ENCODE measurements at regions not wholly inside any gene's neighbourhood (a gene's known extent, or its start where the extent isn't known, plus 50 kb on each side); places are given as distances from the start of the nearest gene placed in this dataset.
A peak's percentile ranks its signal among the peaks of the same experiment; 100 is the strongest.

DNA sequence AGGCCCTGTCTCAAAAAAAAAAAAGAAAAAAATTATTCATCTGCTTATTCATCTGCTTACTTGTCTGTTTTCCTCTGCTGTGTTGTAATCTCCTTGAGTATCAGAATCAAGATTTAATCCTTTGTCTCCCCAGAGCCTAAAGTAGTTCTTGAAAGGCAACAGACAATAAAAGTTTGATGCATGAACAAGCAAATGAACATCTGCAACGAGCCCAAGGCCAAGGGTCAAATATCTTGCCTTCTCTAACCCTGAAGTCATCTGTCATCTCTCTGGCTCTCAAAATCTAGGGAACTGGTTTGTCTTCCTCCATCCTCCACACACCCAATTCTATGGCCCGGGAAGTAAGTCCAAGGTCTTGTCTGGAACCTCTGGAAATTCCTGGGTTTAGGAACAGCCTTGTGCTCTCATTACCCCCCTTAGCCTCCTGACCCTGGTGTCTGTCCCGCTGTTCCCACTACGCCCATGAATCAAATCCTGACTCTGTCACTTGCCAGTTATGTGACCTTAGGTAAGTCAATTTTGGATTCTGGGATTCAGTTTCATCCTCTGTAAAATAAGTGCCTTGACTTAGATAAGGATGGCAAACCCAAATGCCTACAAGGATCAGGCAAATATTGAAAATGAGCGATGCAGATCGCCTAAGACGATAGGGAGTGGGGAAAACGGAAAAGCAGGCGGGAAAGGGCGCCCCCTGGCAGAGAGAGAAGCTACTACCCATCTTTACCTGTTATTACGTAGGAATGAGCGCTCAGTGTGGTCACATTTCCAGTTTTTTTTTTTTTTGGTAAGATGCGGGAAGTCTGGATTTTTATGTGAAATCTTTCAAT, 102.7 kb upstream of the DHX15 start:
- no peaks in the 10 kb centered on the region for H3K9me2 ChIP-seq (replicated peaks; ENCODE audit: insufficient read depth)
- H3K4me3 ChIP-seq, result no peak overlapping the region
- no peaks in the 10 kb centered on the region for H3K36me3 ChIP-seq (replicated peaks; ENCODE audit: insufficient read depth, low read depth)
- WGBS (ENCODE audit: low lambda C conversion rate, missing lambda C conversion rate), result 42% methylated on average over 13 of the region's 13 CpGs
- no peak overlapping the region for H3K4me2 ChIP-seq
- H3K27me3 ChIP-seq, result no peaks in the 10 kb centered on the region
- DNase-seq (ENCODE audit: low spot score), result peak; percentile 42
- no peaks in the 10 kb centered on the region for H3K9me3 ChIP-seq (ENCODE audit: low read depth)
- no peaks in the 10 kb centered on the region for H3K79me2 ChIP-seq
- H4K20me1 ChIP-seq (ENCODE audit: insufficient read depth, poor library complexity, severe bottlenecking), result no peaks in the 10 kb centered on the region
- no peak overlapping the region for H3K27ac ChIP-seq
- no peak overlapping the region for H2AFZ ChIP-seq
- TF ChIP-seq EZH2phosphoT487 (IDR thresholded peaks at IDR 0.05; ENCODE audit: low read depth, severe bottlenecking, unreplicated experiment), result no peak
- no peak for TF ChIP-seq EZH2 (IDR thresholded peaks at IDR 0.05; ENCODE audit: borderline replicate concordance)
- TF ChIP-seq, protein P1, sequence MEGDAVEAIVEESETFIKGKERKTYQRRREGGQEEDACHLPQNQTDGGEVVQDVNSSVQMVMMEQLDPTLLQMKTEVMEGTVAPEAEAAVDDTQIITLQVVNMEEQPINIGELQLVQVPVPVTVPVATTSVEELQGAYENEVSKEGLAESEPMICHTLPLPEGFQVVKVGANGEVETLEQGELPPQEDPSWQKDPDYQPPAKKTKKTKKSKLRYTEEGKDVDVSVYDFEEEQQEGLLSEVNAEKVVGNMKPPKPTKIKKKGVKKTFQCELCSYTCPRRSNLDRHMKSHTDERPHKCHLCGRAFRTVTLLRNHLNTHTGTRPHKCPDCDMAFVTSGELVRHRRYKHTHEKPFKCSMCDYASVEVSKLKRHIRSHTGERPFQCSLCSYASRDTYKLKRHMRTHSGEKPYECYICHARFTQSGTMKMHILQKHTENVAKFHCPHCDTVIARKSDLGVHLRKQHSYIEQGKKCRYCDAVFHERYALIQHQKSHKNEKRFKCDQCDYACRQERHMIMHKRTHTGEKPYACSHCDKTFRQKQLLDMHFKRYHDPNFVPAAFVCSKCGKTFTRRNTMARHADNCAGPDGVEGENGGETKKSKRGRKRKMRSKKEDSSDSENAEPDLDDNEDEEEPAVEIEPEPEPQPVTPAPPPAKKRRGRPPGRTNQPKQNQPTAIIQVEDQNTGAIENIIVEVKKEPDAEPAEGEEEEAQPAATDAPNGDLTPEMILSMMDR (IDR thresholded peaks at IDR 0.05; ENCODE audit: poor library complexity), result peak; percentile 57
- H3K4me1 ChIP-seq (ENCODE audit: insufficient read depth), result no peaks in the 10 kb centered on the region

DNA sequence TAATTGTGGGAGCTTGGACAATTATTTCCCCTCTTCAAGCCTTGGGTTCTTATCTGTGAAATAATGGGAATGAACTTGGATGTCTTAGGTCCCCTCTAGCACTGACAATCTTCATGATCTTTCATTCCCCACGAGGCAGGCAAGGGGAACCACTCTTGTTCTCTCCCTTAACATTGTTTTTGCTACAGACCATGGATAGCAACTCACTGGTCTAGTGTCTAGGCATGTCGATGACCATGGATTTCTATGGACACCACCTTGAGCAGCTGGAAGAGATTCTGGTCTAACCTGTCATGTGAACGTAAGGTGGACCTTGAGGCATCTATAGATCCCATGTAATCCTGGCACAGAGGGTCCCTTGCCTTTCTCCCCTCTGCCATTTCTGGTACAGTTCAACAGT, 104.1 kb upstream of the DHX15 start:
- Histone ChIP-seq H3K4me3 (no peak overlapping the region), H3K36me3 (replicated peaks; ENCODE audit: insufficient read depth, low read depth) (no peaks in the 10 kb centered on the region), H3K27me3 (no peaks in the 10 kb centered on the region), H3K9me2 (replicated peaks; ENCODE audit: insufficient read depth) (no peaks in the 10 kb centered on the region), H3K27ac (no peak overlapping the region), H3K4me2 (no peak overlapping the region), H3K4me1 (ENCODE audit: insufficient read depth) (no peaks in the 10 kb centered on the region), H3K79me2 (no peaks in the 10 kb centered on the region), H4K20me1 (ENCODE audit: insufficient read depth, poor library complexity, severe bottlenecking) (no peaks in the 10 kb centered on the region), H3K9me3 (ENCODE audit: low read depth) (no peaks in the 10 kb centered on the region), H2AFZ (no peak overlapping the region)
- WGBS (ENCODE audit: low lambda C conversion rate, missing lambda C conversion rate), result 90% methylated on average over 3 of the region's 3 CpGs
- TF ChIP-seq, protein P1 (IDR thresholded peaks at IDR 0.05; ENCODE audit: poor library complexity), result no peak
- TF ChIP-seq EZH2phosphoT487 (IDR thresholded peaks at IDR 0.05; ENCODE audit: low read depth, severe bottlenecking, unreplicated experiment) (no peak), EZH2 (IDR thresholded peaks at IDR 0.05; ENCODE audit: borderline replicate concordance) (no peak)
- no peak for DNase-seq (ENCODE audit: low spot score)

DNA sequence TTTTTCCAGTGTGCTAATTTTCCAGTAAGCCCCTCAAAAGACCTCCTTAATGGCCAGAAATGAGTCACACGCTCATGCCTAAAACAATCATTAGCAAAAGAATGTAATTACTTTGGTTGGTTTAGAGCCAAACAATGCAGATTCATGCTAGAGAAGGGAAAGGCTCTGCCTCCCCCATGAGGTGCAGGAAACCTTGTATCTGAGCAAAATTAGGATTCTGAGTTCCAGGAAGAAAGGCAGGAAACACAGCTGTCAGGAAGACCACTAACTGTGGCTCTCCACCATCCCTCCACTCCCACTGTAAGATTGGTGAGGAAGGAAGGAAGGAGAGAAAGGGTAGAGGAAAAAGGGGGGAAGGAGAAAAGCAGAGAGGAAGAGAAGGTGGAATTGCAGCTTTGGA, 104.9 kb upstream of the DHX15 start:
- Histone ChIP-seq H3K4me1 (ENCODE audit: insufficient read depth) (no peaks in the 10 kb centered on the region), H3K9me2 (replicated peaks; ENCODE audit: insufficient read depth) (no peaks in the 10 kb centered on the region), H3K9me3 (ENCODE audit: low read depth) (no peaks in the 10 kb centered on the region), H3K27me3 (no peaks in the 10 kb centered on the region), H3K4me2 (no peak overlapping the region), H2AFZ (no peak overlapping the region), H4K20me1 (ENCODE audit: insufficient read depth, poor library complexity, severe bottlenecking) (no peaks in the 10 kb centered on the region), H3K79me2 (no peaks in the 10 kb centered on the region), H3K4me3 (no peak overlapping the region), H3K36me3 (replicated peaks; ENCODE audit: insufficient read depth, low read depth) (no peaks in the 10 kb centered on the region), H3K27ac (no peak overlapping the region)
- 71% methylated on average over 1 of the region's 1 CpG for WGBS (ENCODE audit: low lambda C conversion rate, missing lambda C conversion rate)
- no peak for DNase-seq (ENCODE audit: low spot score)
- TF ChIP-seq EZH2phosphoT487 (IDR thresholded peaks at IDR 0.05; ENCODE audit: low read depth, severe bottlenecking, unreplicated experiment) (no peak), EZH2 (IDR thresholded peaks at IDR 0.05; ENCODE audit: borderline replicate concordance) (no peak)
- TF ChIP-seq, protein P1 (IDR thresholded peaks at IDR 0.05; ENCODE audit: poor library complexity), result no peak

All from hepatocyte (in vitro differentiated cells).